ENCODE measurements at regions not wholly inside any gene's neighbourhood (a gene's known extent, or its start where the extent isn't known, plus 50 kb on each side); places are given as distances from the start of the nearest gene placed in this dataset.
"Not testable (repeated sequence)": the region's sequence is repeated elsewhere in the genome, so short reads cannot be mapped to it uniquely, and the experiment has no call there.

GRCh38 chr4:73671348-73671747 lies 51.1 kb upstream of the RASSF6 start:
- H3K27ac Mint-ChIP-seq (ENCODE audit: unreplicated experiment); H3K27me3 Mint-ChIP-seq (ENCODE audit: unreplicated experiment); H3K9me3 Mint-ChIP-seq (ENCODE audit: unreplicated experiment); H3K36me3 Mint-ChIP-seq (ENCODE audit: unreplicated experiment); H3K4me3 Mint-ChIP-seq (ENCODE audit: unreplicated experiment); H3K4me1 Mint-ChIP-seq (ENCODE audit: low read depth, unreplicated experiment): not testable (repeated sequence)
- peak; percentile 20 for DNase-seq

- no peaks in the 10 kb centered on the region for H3K36me3 Mint-ChIP-seq (ENCODE audit: unreplicated experiment)
- no peak for TF ChIP-seq CTCF (IDR thresholded peaks at IDR 0.05; ENCODE audit: partially characterized antibody, unreplicated experiment)
- H3K9me3 Mint-ChIP-seq (ENCODE audit: unreplicated experiment): peaks cover 1% of the 10 kb centered on the region
- DNase-seq: no peak
- peaks cover 2% of the 10 kb centered on the region for H3K27me3 Mint-ChIP-seq (ENCODE audit: unreplicated experiment)
- no peak overlapping the region for H3K27ac Mint-ChIP-seq (ENCODE audit: unreplicated experiment)
- no peak overlapping the region for H3K4me3 Mint-ChIP-seq (ENCODE audit: unreplicated experiment)
- no peaks in the 10 kb centered on the region for H3K4me1 Mint-ChIP-seq (ENCODE audit: low read depth, unreplicated experiment)
Measured at GRCh38 chr4:73673286-73673685, 53.0 kb upstream of the RASSF6 start.

- H3K36me3 Mint-ChIP-seq (ENCODE audit: unreplicated experiment): no peaks in the 10 kb centered on the region
- H3K27me3 Mint-ChIP-seq (ENCODE audit: unreplicated experiment): peaks cover 2% of the 10 kb centered on the region
- no peak overlapping the region for H3K27ac Mint-ChIP-seq (ENCODE audit: unreplicated experiment)
- no peak for TF ChIP-seq CTCF (IDR thresholded peaks at IDR 0.05; ENCODE audit: partially characterized antibody, unreplicated experiment)
- no peaks in the 10 kb centered on the region for H3K9me3 Mint-ChIP-seq (ENCODE audit: unreplicated experiment)
- DNase-seq: no peak
- H3K4me3 Mint-ChIP-seq (ENCODE audit: unreplicated experiment): no peak overlapping the region
- no peaks in the 10 kb centered on the region for H3K4me1 Mint-ChIP-seq (ENCODE audit: low read depth, unreplicated experiment)
Measured at GRCh38 chr4:73674451-73674919, 54.2 kb upstream of the RASSF6 start.

- no peak for DNase-seq
- Mint-ChIP-seq H3K4me1 (ENCODE audit: low read depth, unreplicated experiment) (no peaks in the 10 kb centered on the region), H3K27me3 (ENCODE audit: unreplicated experiment) (peaks cover 2% of the 10 kb centered on the region), H3K27ac (ENCODE audit: unreplicated experiment) (no peak overlapping the region), H3K4me3 (ENCODE audit: unreplicated experiment) (no peak overlapping the region), H3K36me3 (ENCODE audit: unreplicated experiment) (no peaks in the 10 kb centered on the region), H3K9me3 (ENCODE audit: unreplicated experiment) (no peaks in the 10 kb centered on the region)
- no peak for TF ChIP-seq CTCF (IDR thresholded peaks at IDR 0.05; ENCODE audit: partially characterized antibody, unreplicated experiment)
Measured at GRCh38 chr4:73675623-73676022, 55.4 kb upstream of the RASSF6 start.

DNA sequence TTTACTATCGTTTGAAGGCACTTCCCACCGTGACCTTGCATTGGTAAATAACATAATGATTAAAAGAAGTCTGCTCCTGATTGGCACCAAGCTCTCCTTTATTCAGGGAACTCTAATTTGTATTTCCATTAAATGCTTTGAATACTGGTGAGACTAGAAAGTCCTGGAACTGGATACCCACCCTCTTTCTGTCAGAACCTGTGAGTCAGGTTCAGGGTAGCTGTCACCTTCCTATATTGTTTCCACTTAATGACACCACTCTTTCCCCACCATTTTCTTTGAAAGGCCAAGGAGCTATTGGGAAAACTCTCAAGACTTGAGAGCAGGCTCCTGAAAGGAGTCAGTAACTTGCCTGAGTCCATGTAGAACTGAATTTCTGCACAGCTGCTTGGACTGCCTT lies 55.9 kb upstream of the RASSF6 start:
- DNase-seq: no peak
- Mint-ChIP-seq H3K4me3 (ENCODE audit: unreplicated experiment) (no peak overlapping the region), H3K27ac (ENCODE audit: unreplicated experiment) (no peak overlapping the region), H3K27me3 (ENCODE audit: unreplicated experiment) (no peaks in the 10 kb centered on the region), H3K4me1 (ENCODE audit: low read depth, unreplicated experiment) (no peaks in the 10 kb centered on the region), H3K9me3 (ENCODE audit: unreplicated experiment) (no peaks in the 10 kb centered on the region), H3K36me3 (ENCODE audit: unreplicated experiment) (no peaks in the 10 kb centered on the region)
- TF ChIP-seq CTCF (IDR thresholded peaks at IDR 0.05; ENCODE audit: partially characterized antibody, unreplicated experiment): no peak

DNA sequence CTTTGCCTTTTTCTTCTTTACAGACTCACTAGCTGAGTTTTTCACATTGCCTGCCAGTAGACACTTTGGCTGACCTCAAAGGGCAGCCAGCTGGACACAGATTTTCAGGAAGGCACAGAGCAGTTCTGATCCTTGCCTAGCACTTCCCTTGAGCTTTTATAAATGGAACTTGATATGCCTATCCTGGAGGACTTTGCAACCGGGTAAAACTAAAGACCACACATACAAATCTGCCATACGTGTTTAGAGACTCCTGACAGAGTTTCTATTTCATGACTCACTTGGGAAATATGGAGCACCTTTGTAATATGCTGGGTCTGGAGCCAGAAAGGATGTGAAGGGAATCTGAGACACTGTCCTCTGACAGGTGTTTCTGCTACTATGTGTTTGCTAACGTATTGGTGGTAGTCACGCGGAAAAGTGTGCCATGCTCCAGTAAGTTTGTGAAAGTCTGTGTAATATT lies 56.7 kb upstream of the RASSF6 start:
- Mint-ChIP-seq H3K4me1 (ENCODE audit: low read depth, unreplicated experiment) (no peaks in the 10 kb centered on the region), H3K36me3 (ENCODE audit: unreplicated experiment) (no peaks in the 10 kb centered on the region), H3K4me3 (ENCODE audit: unreplicated experiment) (no peak overlapping the region), H3K9me3 (ENCODE audit: unreplicated experiment) (no peaks in the 10 kb centered on the region), H3K27me3 (ENCODE audit: unreplicated experiment) (no peaks in the 10 kb centered on the region), H3K27ac (ENCODE audit: unreplicated experiment) (no peak overlapping the region)
- no peak for TF ChIP-seq CTCF (IDR thresholded peaks at IDR 0.05; ENCODE audit: partially characterized antibody, unreplicated experiment)
- no peak for DNase-seq

Measured in glutamatergic neuron (in vitro differentiated cells).